Gastrocnemius medialis (tissue), 4 donors: ENCODE measurements at regions not wholly inside any gene's neighbourhood (a gene's known extent, or its start where the extent isn't known, plus 50 kb on each side); places are given as distances from the start of the nearest gene placed in this dataset.

Experiments used
- POLR2A ChIP-seq, 2 donors: fragments of 450-650 bp; IDR thresholded peaks; one replicate each; pipeline ENCODE4 v1.6.1; 2017; ENCODE audit warnings: antibody characterized with exemption in 2 of 2, mild to moderate bottlenecking in 2 of 2, moderate library complexity in 2 of 2
- TF ChIP-seq, protein P1 (sequence below), 5 experiments: fragments of 450-650 bp in 3 of 5; fragments of 200-600 bp in 2 of 5; sonication (generic) in 2 of 5; IDR thresholded peaks in 4 of 5; conservative IDR thresholded peaks in 1 of 5; 1 replicate in 4 of 5; 2 replicates in 1 of 5; pipeline ENCODE4 v1.5.1; 2016 to 2019; ENCODE audit warnings: antibody characterized with exemption in 5 of 5, mild to moderate bottlenecking in 3 of 5, moderate library complexity in 3 of 5

GRCh38 chr5:8048920-8049319 lies 180.0 kb downstream of the MTRR start:
- TF ChIP-seq, protein P1, sequence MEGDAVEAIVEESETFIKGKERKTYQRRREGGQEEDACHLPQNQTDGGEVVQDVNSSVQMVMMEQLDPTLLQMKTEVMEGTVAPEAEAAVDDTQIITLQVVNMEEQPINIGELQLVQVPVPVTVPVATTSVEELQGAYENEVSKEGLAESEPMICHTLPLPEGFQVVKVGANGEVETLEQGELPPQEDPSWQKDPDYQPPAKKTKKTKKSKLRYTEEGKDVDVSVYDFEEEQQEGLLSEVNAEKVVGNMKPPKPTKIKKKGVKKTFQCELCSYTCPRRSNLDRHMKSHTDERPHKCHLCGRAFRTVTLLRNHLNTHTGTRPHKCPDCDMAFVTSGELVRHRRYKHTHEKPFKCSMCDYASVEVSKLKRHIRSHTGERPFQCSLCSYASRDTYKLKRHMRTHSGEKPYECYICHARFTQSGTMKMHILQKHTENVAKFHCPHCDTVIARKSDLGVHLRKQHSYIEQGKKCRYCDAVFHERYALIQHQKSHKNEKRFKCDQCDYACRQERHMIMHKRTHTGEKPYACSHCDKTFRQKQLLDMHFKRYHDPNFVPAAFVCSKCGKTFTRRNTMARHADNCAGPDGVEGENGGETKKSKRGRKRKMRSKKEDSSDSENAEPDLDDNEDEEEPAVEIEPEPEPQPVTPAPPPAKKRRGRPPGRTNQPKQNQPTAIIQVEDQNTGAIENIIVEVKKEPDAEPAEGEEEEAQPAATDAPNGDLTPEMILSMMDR (IDR thresholded peaks at IDR 0.05 in 4 of 5, conservative IDR thresholded peaks at IDR 0.05 in 1 of 5): no peak
- TF ChIP-seq POLR2A (IDR thresholded peaks at IDR 0.05): no peak
